HG03457 (cell line): ENCODE measurements at regions not wholly inside any gene's neighbourhood (a gene's known extent, or its start where the extent isn't known, plus 50 kb on each side); places are given as distances from the start of the nearest gene placed in this dataset.
"Not testable (repeated sequence)": the region's sequence is repeated elsewhere in the genome, so short reads cannot be mapped to it uniquely, and the experiment has no call there.

Experiments
- ATAC-seq: cut with Tn5 transposase; IDR thresholded peaks from one replicate; pipeline ENCODE4 v1.9.1; 2021; ENCODE audit warnings: moderate number of reproducible peaks; ENCODE audit not compliant: unreplicated experiment

DNA sequence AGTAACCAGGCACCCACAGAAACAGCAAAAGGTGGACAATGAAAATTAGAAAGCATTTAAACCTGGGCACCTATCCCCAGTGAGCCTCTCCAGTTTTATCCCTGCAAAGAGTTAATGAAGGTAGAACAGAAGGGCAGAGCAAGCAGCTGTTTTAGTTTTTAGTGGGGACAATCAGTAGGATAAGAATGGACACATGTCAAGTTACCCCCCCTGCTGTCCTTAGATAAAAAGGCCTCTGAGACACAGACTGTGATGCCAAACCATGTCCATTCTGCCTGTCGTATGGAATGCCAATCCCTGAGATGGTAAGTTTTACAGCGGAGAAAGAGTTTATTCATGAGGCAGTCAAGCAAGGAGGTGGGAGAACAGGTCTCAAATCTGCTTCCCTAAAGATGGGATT is 162.6 kb upstream of the AGR3 start:
- no peak for ATAC-seq

DNA sequence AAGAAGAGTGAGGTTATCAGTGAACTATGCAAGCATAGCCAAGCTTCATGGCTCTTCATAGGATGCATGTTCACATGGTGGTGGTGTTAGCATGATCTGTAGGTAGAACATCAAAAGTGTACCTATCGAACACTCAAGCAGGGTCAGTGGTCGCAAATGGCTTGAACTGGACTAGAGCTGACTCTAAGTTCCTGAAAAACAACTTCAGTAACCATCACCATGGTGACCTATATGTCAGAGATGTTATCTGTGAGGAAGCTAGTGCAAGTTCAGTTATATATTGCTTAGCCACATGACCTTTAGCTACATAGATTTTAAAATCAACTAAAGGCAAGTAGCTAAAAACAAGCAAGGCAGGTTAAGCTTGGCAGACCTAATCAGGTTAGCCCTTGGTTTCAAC is 163.1 kb upstream of the AGR3 start:
- ATAC-seq, result no peak

DNA sequence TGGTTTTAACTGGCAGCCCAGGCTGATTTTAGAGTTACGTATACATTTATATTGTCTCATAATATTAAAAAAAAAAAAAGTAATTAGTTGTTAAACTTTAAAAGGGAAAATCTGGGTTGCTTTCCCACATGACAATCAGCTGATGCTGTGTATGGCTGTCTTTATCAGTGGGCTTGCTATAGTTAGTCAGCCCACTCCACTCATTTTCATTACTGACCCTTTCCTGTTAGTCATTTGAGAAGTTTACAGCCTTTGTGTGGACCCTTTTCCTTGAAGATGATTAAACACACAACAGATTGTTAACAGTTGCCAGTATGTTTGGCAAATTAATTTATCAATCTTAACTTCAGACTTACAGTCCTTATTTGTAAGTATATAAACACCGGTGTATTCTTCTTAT is 164.5 kb upstream of the AGR3 start:
- ATAC-seq, result no peak

DNA sequence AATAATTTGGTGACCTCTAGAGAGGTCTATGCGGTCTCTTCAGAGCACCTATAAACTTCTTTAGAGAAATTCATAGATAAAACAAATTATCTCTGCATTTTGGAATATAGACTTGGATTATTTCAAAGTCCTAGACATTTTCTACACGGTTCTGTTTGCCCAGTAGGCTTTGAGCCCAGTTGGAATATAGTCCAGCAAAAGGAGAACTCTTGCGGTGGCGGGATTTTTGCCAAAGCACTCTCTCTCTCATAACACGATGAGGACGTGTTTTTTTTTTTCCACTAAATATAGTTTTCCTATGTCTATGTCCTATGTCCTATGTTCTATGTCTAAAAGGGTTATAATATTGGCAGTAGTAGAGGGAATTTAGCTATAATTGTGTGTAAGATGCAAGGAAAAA is 164.9 kb upstream of the AGR3 start:
- no peak for ATAC-seq

DNA sequence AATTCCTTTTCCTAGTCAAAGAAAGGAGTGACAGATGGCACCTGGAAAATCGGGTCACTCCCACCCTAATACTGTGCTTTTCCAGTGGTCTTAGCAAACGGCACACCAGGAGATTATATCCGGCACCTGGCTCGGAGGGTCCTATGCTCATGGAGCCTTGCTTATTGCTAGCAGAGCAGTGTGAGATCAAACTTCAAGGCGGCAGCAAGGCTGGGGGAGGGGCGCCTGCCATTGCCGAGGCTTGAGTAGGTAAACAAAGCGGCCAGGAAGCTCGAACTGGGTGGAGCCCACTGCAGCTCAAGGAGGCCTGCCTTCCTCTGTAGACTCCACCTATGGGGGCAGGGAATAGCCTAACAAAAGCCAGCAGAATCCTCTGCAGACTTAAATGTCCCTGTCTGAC is 171.4 kb upstream of the AGR3 start:
- not testable (repeated sequence) for ATAC-seq

DNA sequence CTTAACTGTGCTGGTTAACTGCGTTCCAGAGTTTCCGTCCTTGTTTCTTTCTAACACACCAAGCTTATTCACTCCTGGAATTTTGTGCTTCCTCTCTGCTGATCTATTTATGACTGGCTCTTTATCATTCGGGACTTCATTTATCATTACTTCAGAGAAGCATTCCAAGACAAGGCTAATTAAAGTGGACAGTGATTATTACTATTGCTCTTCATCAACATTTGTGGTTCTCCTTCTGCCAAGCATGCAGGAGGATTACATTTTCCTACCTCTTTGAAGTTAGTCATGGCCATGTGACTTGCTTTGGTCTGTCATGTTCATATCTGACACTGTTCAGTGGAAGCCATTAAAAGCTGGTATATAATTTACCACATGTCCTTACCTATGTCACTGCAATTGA is 172.4 kb upstream of the AGR3 start:
- no peak for ATAC-seq

DNA sequence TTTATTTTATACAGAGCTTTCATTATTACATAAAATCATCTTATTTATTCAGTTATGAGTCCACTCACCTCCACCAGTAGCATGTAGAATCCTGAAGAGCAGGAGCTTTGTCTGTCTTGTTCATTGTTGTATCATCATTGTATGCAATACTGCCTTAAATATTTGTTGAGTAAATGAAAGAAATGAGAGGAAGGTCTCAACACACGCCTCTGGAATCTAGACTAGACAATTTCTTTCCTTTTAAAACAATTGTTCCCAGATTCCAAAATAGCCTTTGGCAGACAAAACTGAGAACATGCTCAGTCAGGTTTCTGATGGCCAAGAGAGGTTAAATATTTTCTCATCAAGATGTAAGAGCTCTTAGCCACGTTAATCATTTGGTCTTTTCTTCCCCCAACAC is 173.1 kb upstream of the AGR3 start:
- no peak for ATAC-seq

DNA sequence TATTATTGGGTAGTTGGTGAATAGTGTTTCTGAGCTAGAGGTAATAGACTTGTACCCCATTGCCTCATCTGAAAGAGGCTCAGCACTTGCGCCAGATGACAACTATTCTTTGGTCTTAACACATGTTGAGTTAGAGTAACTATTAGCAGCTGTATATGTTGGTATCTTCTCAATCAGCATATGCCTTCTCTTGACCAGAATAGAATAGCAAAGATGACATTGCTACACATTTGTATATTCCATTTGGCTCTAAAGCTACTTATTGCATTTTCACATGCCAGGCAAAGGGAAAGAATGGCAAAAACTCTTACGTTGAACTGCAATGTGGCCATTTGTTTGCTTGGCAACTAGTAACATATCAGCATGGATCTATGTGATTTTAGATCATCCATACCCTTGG is 173.8 kb upstream of the AGR3 start:
- ATAC-seq, result no peak

DNA sequence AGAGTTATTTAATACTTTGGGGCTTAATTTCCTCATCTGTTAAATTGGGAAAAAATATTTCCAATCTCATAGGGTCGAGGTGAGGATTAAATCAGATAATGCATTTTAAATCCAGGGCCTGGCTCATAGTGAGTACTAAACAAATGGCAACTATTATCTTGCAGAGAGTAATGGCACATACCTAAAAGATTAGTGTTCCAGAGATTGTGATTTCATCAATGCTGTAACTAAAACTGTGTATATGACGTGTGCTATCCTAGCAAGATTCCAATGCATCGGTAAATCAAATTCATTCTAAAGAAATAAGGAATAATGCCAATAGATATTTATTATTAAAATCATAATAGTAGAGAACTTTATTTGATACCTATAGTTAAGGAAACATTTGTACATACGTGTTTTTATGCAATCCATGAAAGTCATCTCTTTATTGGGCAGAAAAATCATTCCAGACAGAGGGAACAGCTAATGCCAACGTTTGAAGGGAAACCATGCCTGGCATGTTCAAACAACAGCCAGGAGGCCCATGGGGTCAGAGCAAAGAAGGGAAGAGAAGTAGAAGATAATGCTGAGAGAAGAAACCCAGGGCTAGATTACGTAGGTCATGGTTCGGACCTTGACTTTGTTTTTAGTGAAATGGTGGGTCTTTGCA is 174.8 kb upstream of the AGR3 start:
- no peak for ATAC-seq

DNA sequence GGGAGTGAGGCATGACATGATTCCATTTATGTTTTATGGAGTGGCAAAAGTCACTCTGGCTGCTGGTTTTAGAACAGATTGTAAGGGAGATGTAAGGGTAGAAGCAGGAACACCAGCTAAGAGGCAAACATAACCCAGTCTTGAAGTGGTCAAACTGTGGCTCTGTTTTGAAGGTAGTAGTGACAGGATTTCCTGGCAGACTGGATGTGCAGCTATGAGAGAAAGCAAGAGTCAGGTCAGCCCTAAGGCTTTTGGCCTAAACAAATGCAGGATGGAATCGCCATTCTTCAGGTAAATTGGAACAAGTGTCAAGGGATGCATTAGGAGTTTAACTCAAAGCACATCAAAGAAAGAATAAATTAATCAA is 175.3 kb upstream of the AGR3 start:
- ATAC-seq, result no peak

DNA sequence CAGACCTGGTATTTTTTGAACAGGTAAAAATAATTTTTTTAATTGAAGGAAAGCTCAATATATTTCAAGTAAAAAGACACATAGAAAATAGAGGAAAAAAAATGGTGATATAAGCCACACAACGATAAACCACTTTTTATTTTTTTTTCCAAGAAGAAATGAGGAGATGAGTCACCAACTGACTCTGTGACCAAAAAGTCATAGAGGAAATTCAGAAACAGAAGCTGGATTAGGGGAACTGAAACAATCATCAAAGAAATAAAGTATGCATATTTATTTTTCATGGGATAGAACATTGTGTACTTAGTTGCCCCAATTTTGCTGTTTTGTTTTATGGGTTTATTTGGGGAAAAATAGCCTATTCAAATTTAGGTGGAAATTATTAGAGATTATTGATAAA is 176.8 kb upstream of the AGR3 start:
- ATAC-seq, result no peak

DNA sequence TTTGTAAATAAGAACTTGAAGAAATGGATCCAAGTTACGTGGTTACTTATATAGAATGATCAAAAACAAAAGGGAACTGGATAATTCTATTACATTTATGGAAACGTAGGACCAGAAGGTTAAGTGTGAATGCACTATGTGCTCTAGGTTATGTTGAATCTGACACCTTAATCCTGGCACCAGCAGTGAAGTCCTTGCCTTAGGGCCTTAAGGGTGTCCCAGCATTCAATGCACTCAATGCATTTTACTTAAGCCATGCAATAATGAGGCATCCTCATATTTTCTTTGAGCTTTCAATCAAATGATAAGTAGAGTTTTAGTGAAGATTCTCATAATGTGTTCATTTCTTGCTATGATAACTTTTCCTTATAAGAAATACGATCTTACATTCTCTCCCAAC is 178.3 kb upstream of the AGR3 start:
- ATAC-seq, result no peak

DNA sequence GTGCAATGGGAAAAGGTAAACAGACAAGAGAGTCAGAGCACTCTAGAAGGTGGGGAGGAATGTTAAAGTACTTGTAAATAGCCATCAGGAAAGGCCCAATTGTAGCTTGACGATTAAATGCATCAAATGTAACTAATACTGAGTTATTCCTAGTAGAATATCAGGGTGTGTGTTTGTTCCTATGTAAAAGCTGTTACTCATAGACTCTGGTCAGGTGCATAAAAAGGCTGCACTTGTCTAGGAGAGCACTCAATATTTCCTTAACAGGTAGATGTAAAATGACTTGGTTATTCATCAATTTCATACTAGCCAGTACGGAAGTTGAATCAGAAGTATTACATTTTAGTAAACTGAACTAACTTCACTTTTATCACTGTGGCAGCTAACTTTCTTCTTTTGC is 179.7 kb upstream of the AGR3 start:
- ATAC-seq, result no peak

DNA sequence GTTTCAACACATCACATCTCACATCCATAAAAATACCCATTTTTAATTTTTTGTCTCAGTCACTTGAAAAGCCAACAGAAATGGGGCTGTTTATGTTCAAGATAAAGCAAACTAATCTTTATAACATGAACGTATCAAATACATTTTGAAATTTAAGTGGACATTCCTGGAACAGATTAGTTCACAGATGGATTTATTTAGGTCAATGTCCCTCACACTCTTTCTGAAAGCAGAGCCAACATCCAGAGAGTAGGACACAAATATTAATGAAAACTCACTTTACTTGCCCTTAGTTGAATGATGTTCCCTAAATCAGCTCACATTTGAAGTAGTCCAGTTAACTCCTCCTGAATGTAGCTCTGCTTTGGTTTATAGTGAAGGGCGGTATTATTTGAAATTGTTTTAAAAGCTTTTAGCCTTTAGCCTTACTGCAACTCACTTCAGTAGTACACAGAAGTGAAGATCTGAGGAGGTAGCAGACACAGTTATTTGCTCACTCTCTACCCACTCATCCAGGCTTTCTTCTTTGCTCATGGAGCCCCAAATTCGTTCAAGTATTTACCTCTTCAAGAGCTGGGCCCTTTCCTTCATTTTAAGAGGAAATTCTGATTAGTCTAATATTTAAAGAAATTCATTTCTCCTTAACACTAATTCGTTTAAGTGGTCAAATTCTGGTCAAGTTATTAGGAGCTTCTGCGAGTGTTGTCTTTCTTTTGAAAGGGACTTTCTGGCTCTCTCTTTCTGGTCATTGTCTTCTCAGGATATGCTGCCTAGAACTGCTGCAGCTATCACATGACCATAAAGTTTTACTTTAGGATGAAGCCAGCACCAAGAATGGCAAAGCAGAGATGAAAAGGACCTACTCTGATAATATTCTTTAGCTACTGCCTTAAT is 180.6 kb upstream of the AGR3 start:
- ATAC-seq, result no peak

DNA sequence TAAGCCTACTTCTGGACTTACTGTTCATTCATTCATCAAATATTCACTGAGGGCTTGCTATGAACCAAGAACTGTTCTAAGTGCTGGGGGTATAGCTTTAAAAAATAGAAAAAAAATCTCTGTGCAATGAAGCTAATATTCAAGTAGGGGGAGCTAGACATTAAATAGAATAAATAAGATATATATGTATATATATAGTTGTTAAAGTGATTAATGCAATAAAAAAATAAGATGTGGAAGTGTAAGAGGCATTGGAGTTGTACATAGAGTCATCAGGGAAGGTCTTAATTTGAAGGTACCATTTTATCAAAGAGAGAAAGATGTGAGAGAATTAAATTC is 181.2 kb upstream of the AGR3 start:
- ATAC-seq, result no peak

DNA sequence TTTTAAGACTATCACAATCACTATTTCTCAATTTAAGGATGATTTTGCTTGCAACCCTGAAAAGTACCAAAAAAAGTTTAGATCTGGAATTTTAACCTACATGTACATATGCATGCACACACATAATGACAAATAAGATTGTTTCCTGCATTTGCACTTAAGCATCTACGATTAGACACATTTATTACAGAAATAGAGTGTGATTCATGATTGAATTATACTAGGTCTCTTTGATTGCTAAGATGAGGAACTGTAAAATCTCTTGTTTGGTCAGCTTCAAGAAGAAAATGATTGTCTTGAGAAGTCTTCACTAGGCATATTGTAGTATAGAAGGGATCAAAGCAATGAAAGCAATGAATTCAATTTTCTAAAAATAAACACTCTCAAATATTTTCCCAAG is 185.9 kb upstream of the AGR3 start:
- ATAC-seq, result no peak

DNA sequence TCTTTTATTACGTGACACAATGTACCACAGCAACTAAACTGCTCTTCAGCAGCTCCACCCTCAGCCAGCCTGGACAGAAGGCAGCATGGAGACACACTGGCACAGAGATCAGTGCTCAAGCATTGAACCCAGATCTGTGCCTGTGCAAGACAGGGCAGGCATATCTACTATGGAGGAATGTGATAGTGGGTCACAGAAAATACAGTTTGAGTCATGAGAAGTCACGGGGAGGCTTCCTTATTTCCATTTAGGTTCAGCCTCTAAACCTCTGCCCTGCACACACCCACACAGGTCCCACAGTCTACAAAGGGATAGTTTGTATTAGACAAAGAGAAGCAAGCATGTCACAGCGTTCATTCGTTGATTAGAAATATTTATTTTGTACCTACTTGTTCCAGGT is 187.4 kb upstream of the AGR3 start:
- ATAC-seq, result no peak

DNA sequence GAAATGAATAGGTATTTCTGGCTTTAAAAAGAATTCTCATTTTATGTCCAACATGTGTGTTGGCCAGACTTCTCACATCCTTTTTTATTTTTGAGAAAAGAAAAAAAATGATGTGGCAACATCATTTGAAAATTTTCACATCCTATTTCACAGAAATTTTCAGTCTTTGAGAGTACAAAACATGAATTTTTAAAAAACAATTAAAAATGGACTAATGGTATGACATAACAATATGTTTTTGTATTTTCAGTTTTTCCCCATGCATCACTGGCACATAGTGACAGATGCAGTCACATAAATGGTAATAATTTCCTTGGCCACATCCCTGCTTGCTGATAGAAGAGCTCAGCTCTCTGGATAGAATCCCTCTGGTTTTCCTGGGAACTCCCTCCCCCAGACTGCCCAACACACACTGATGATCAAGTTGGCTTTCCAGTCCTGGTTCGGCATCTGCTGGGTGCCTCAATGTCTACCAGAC is 188.5 kb upstream of the AGR3 start:
- no peak for ATAC-seq

DNA sequence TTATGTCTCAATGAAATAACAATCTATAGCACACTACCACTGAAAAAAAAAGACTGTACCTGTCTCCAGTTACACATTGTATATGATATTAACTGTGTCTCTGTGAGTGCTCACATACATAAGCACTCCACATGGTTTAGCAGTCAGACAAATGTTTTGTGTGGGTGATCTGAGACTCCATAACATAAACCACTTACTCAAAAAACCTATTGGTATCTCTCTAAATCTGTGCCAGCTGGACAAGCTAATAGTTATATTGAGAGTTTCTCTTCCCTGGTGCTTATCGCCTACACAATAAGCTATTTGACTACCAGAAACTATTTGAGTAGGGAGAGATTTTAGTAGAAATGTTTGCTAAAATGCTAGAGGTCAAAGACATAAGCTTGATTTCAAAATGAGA is 190.1 kb upstream of the AGR3 start:
- ATAC-seq, result no peak

DNA sequence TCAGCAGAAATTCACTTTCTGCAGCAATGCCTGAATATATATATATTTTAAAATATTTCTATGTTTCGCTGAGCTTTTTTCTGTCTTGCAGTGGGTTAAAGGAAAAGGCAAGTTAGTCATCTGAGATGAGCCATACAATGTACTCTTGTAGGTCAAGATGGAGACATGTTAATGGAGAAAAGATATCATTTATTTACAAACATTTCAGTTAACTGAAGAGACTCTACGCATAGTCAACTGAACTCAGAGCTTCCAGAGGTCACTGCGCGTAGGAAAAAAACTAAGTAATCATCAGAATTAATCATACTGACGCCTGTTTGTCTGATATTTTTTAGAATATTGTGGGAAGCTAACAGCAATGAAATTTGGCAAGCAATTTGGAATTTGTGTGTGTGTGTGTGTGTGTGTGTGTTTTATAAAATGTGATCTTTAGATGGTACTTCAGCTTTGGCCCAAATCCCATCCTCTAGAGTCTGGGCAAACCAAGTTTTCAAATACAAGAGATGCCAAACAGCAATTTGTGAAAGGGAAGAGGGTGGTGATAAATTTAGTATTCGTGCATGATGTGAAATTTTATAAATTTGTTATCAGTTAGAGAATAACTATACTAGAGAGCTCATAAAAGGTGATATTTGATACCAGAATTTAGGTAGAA is 193.9 kb upstream of the AGR3 start:
- ATAC-seq, result no peak

DNA sequence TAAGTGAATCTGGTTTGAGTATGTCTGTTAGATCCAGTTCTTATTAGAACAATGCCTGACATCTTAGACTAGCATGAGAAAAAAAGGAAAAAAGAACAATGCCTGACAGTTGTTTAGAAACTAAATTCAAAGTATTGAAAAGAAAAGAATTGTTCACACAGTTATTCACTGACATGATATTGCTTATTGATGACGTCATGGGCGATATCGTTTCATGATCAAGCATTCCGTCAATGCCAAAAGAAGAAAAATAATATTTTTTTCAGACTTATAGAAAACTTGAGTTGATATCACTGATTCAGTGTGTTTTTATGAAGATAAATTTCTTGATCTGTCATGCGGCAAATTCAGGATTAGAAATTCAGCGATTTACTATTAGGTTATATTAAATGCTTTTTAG is 196.5 kb upstream of the AGR3 start:
- no peak for ATAC-seq
